Renal pelvis (tissue), 1 donor: ENCODE measurements at regions not wholly inside any gene's neighbourhood (a gene's known extent, or its start where the extent isn't known, plus 50 kb on each side); places are given as distances from the start of the nearest gene placed in this dataset.

Experiments
- DNase-seq: peaks from one replicate; pipeline ENCODE4 v3.0.0-alpha.2; 2013

- no peak for DNase-seq
Observed at GRCh38 chr15:35596285-35596684, 50.3 kb upstream of the DPH6 start.

GRCh38 chr15:35602836-35603235, 56.9 kb upstream of the DPH6 start:
- no peak for DNase-seq

GRCh38 chr15:35603301-35603700, 57.3 kb upstream of the DPH6 start:
- no peak for DNase-seq

- no peak for DNase-seq
Observed at GRCh38 chr15:35603856-35604255, 57.9 kb upstream of the DPH6 start.

- DNase-seq = no peak
Observed at GRCh38 chr15:35605764-35606449, 59.9 kb upstream of the DPH6 start.

- DNase-seq = no peak
Observed at GRCh38 chr15:35606450-35606779, 60.5 kb upstream of the DPH6 start.

GRCh38 chr15:35616498-35617271, 70.7 kb upstream of the DPH6 start:
- no peak for DNase-seq

GRCh38 chr15:35618260-35619188, 72.6 kb upstream of the DPH6 start:
- no peak for DNase-seq

GRCh38 chr15:35622641-35623340, 76.8 kb upstream of the DPH6 start:
- no peak for DNase-seq

GRCh38 chr15:35624881-35625280, 78.9 kb upstream of the DPH6 start:
- DNase-seq = no peak

- DNase-seq = peak; percentile 22
Observed at GRCh38 chr15:35626571-35627318, 80.8 kb upstream of the DPH6 start.

GRCh38 chr15:35627696-35628095, 81.7 kb upstream of the DPH6 start:
- DNase-seq = no peak

- DNase-seq = no peak
Observed at GRCh38 chr15:35629766-35630165, 83.8 kb upstream of the DPH6 start.

- DNase-seq = no peak
Observed at GRCh38 chr15:35630532-35630931, 84.6 kb upstream of the DPH6 start.

- DNase-seq = no peak
Observed at GRCh38 chr15:35630985-35631384, 85.0 kb upstream of the DPH6 start.

GRCh38 chr15:35633677-35634076, 87.7 kb upstream of the DPH6 start:
- DNase-seq = no peak

- DNase-seq = no peak
Observed at GRCh38 chr15:35646790-35647189, 100.8 kb upstream of the DPH6 start.

- DNase-seq = no peak
Observed at GRCh38 chr15:35647303-35647702, 101.3 kb upstream of the DPH6 start.

- no peak for DNase-seq
Observed at GRCh38 chr15:35648941-35649340, 103.0 kb upstream of the DPH6 start.

GRCh38 chr15:35649575-35649974, 103.6 kb upstream of the DPH6 start:
- no peak for DNase-seq

GRCh38 chr15:35654332-35654731, 108.4 kb upstream of the DPH6 start:
- peak; percentile 20 for DNase-seq
